ENCODE measurements at regions not wholly inside any gene's neighbourhood (a gene's known extent, or its start where the extent isn't known, plus 50 kb on each side); places are given as distances from the start of the nearest gene placed in this dataset.

GRCh38 chr3:39744746-39745145 is 64.7 kb upstream of the MYRIP start:
- DNase-seq (no peak), ATAC-seq (ENCODE audit: low read depth) (no peak)
- no CpG with 5 or more reads among the region's 3 CpGs for WGBS (ENCODE audit: insufficient coverage)
- Histone ChIP-seq H3K9ac (ENCODE audit: low read length) (no peak overlapping the region), H3K4me2 (replicated peaks; ENCODE audit: low read depth, low read length, poor library complexity, severe bottlenecking) (no peak overlapping the region), H4K20me1 (ENCODE audit: control insufficient read depth, insufficient read depth, low read length, poor library complexity, severe bottlenecking) (no peaks in the 10 kb centered on the region), H3K27me3 (replicated peaks in 1 of 4; ENCODE audit: control extremely low read depth in 1 of 4, control insufficient read depth in 3 of 4, insufficient read depth in 4 of 4, low read length in 3 of 4) (no peaks in the 10 kb centered on the region), H3K27ac (ENCODE audit: low read length in 2 of 2) (no peak overlapping the region), H3K9me3 (ENCODE audit: control extremely low read depth in 1 of 3, control insufficient read depth in 2 of 3, insufficient read depth in 1 of 3, low read length in 2 of 3) (no peaks in the 10 kb centered on the region), H3K4me3 (ENCODE audit: control extremely low read depth in 1 of 5, extremely low read depth in 1 of 5, insufficient read depth in 1 of 5, low read depth in 2 of 5, low read length in 4 of 5) (no peak overlapping the region), H3K36me3 (replicated peaks in 1 of 2; ENCODE audit: control extremely low read depth in 1 of 2, control insufficient read depth in 1 of 2, extremely low read depth in 1 of 2, insufficient read depth in 2 of 2, low read length in 1 of 2) (no peaks in the 10 kb centered on the region), H2AFZ (ENCODE audit: insufficient read depth, low read depth, low read length, poor library complexity, severe bottlenecking) (no peak overlapping the region), H3K4me1 (ENCODE audit: control insufficient read depth in 2 of 2, insufficient read depth in 2 of 2, low read length in 2 of 2) (no peaks in the 10 kb centered on the region), H3K79me2 (ENCODE audit: control insufficient read depth, insufficient read depth, low read length) (no peaks in the 10 kb centered on the region)
- Mint-ChIP-seq H3K27me3 (peaks cover 12% of the 10 kb centered on the region), H3K4me3 (no peak overlapping the region), H3K9me3 (ENCODE audit: insufficient read depth) (no peaks in the 10 kb centered on the region), H3K27ac (no peak overlapping the region), H3K4me1 (no peaks in the 10 kb centered on the region)
- ChIA-PET POLR2A (no interaction called here), CTCF (no interaction called here)
- TF ChIP-seq CTCF (IDR thresholded peaks at IDR 0.05) (no peak), EZH2 (IDR thresholded peaks at IDR 0.05; ENCODE audit: borderline replicate concordance, insufficient read depth, low read depth, low read length, poor library complexity, severe bottlenecking) (no peak)
- intact Hi-C loops (cut with micrococcal nuclease): no loop called here

GRCh38 chr3:39748002-39748401 is 61.4 kb upstream of the MYRIP start:
- POLR2A ChIA-PET: no interaction called here
- Histone ChIP-seq H3K4me3 (ENCODE audit: control extremely low read depth in 1 of 5, extremely low read depth in 1 of 5, insufficient read depth in 1 of 5, low read depth in 2 of 5, low read length in 4 of 5) (no peak overlapping the region), H3K79me2 (ENCODE audit: control insufficient read depth, insufficient read depth, low read length) (no peaks in the 10 kb centered on the region), H3K4me2 (replicated peaks; ENCODE audit: low read depth, low read length, poor library complexity, severe bottlenecking) (no peak overlapping the region), H3K9ac (ENCODE audit: low read length) (no peak overlapping the region), H3K4me1 (ENCODE audit: control insufficient read depth in 2 of 2, insufficient read depth in 2 of 2, low read length in 2 of 2) (peaks cover 0 to 4% of the 10 kb centered on the region in 2 donors), H3K27me3 (replicated peaks in 1 of 4; ENCODE audit: control extremely low read depth in 1 of 4, control insufficient read depth in 3 of 4, insufficient read depth in 4 of 4, low read length in 3 of 4) (no peaks in the 10 kb centered on the region), H3K27ac (ENCODE audit: low read length in 2 of 2) (no peak overlapping the region), H4K20me1 (ENCODE audit: control insufficient read depth, insufficient read depth, low read length, poor library complexity, severe bottlenecking) (no peaks in the 10 kb centered on the region), H3K9me3 (ENCODE audit: control extremely low read depth in 1 of 3, control insufficient read depth in 2 of 3, insufficient read depth in 1 of 3, low read length in 2 of 3) (no peaks in the 10 kb centered on the region), H3K36me3 (replicated peaks in 1 of 2; ENCODE audit: control extremely low read depth in 1 of 2, control insufficient read depth in 1 of 2, extremely low read depth in 1 of 2, insufficient read depth in 2 of 2, low read length in 1 of 2) (no peaks in the 10 kb centered on the region), H2AFZ (ENCODE audit: insufficient read depth, low read depth, low read length, poor library complexity, severe bottlenecking) (no peak overlapping the region)
- CTCF ChIA-PET: no interaction called here
- H3K27ac Mint-ChIP-seq: no peak overlapping the region
- H3K4me1 Mint-ChIP-seq: peaks cover 18% of the 10 kb centered on the region
- intact Hi-C loops (cut with micrococcal nuclease): no loop called here
- no peak for ATAC-seq (ENCODE audit: low read depth)
- H3K4me3 Mint-ChIP-seq: no peak overlapping the region
- no CpG with 5 or more reads among the region's 1 CpG for WGBS (ENCODE audit: insufficient coverage)
- H3K9me3 Mint-ChIP-seq (ENCODE audit: insufficient read depth): no peaks in the 10 kb centered on the region
- DNase-seq: no peak
- TF ChIP-seq EZH2 (IDR thresholded peaks at IDR 0.05; ENCODE audit: borderline replicate concordance, insufficient read depth, low read depth, low read length, poor library complexity, severe bottlenecking): no peak
- no peak for TF ChIP-seq CTCF (IDR thresholded peaks at IDR 0.05)
- no peaks in the 10 kb centered on the region for H3K27me3 Mint-ChIP-seq
